ENCODE measurements at regions not wholly inside any gene's neighbourhood (a gene's known extent, or its start where the extent isn't known, plus 50 kb on each side); places are given as distances from the start of the nearest gene placed in this dataset.

- no peak for TF ChIP-seq CTCF (IDR thresholded peaks at IDR 0.05)
- Mint-ChIP-seq H3K27ac (ENCODE audit: unreplicated experiment) (no peak overlapping the region), H3K4me3 (ENCODE audit: unreplicated experiment) (no peak overlapping the region), H3K27me3 (ENCODE audit: low read depth) (peaks cover 57% of the 10 kb centered on the region), H3K4me1 (ENCODE audit: low read depth) (no peaks in the 10 kb centered on the region), H3K9me3 (ENCODE audit: low read depth) (no peaks in the 10 kb centered on the region), H3K36me3 (ENCODE audit: low read depth) (no peaks in the 10 kb centered on the region)
- no peak for DNase-seq (ENCODE audit: low spot score)
Measured at GRCh38 chr2:41846962-41847361, 200.9 kb upstream of the PKDCC start.

GRCh38 chr2:41847744-41848441, 199.9 kb upstream of the PKDCC start:
- no peak overlapping the region for H3K4me3 Mint-ChIP-seq (ENCODE audit: unreplicated experiment)
- DNase-seq (ENCODE audit: low spot score) = no peak
- no peak for TF ChIP-seq CTCF (IDR thresholded peaks at IDR 0.05)
- H3K9me3 Mint-ChIP-seq (ENCODE audit: low read depth) = no peaks in the 10 kb centered on the region
- no peaks in the 10 kb centered on the region for H3K4me1 Mint-ChIP-seq (ENCODE audit: low read depth)
- H3K36me3 Mint-ChIP-seq (ENCODE audit: low read depth) = no peaks in the 10 kb centered on the region
- peaks cover 57% of the 10 kb centered on the region for H3K27me3 Mint-ChIP-seq (ENCODE audit: low read depth)
- no peak overlapping the region for H3K27ac Mint-ChIP-seq (ENCODE audit: unreplicated experiment)

- no peak for TF ChIP-seq CTCF (IDR thresholded peaks at IDR 0.05)
- Mint-ChIP-seq H3K36me3 (ENCODE audit: low read depth) (no peaks in the 10 kb centered on the region), H3K9me3 (ENCODE audit: low read depth) (no peaks in the 10 kb centered on the region), H3K4me1 (ENCODE audit: low read depth) (no peaks in the 10 kb centered on the region), H3K27me3 (ENCODE audit: low read depth) (peaks cover 28% of the 10 kb centered on the region), H3K27ac (ENCODE audit: unreplicated experiment) (no peak overlapping the region), H3K4me3 (ENCODE audit: unreplicated experiment) (no peak overlapping the region)
- no peak for DNase-seq (ENCODE audit: low spot score)
Measured at GRCh38 chr2:41851554-41851953, 196.3 kb upstream of the PKDCC start.

GRCh38 chr2:41853427-41854191, 194.2 kb upstream of the PKDCC start:
- no peaks in the 10 kb centered on the region for H3K36me3 Mint-ChIP-seq (ENCODE audit: low read depth)
- DNase-seq (ENCODE audit: low spot score) = no peak
- no peak overlapping the region for H3K27ac Mint-ChIP-seq (ENCODE audit: unreplicated experiment)
- peaks cover 13% of the 10 kb centered on the region for H3K27me3 Mint-ChIP-seq (ENCODE audit: low read depth)
- H3K4me3 Mint-ChIP-seq (ENCODE audit: unreplicated experiment) = no peak overlapping the region
- peak; percentile 97 for TF ChIP-seq CTCF (IDR thresholded peaks at IDR 0.05)
- H3K9me3 Mint-ChIP-seq (ENCODE audit: low read depth) = no peaks in the 10 kb centered on the region
- no peaks in the 10 kb centered on the region for H3K4me1 Mint-ChIP-seq (ENCODE audit: low read depth)

GRCh38 chr2:41854227-41854626, 193.6 kb upstream of the PKDCC start:
- H3K4me1 Mint-ChIP-seq (ENCODE audit: low read depth) = no peaks in the 10 kb centered on the region
- no peak overlapping the region for H3K27ac Mint-ChIP-seq (ENCODE audit: unreplicated experiment)
- DNase-seq (ENCODE audit: low spot score) = no peak
- no peak for TF ChIP-seq CTCF (IDR thresholded peaks at IDR 0.05)
- H3K4me3 Mint-ChIP-seq (ENCODE audit: unreplicated experiment) = no peak overlapping the region
- H3K9me3 Mint-ChIP-seq (ENCODE audit: low read depth) = no peaks in the 10 kb centered on the region
- H3K36me3 Mint-ChIP-seq (ENCODE audit: low read depth) = no peaks in the 10 kb centered on the region
- peaks cover 10% of the 10 kb centered on the region for H3K27me3 Mint-ChIP-seq (ENCODE audit: low read depth)

All from chondrocyte (in vitro differentiated cells).